T-helper 1 cell treated with Interleukin-12 subunit alpha and Interleukin-12 subunit beta and Interleukin-4 antibody, amounts not matched to agents 30 μg/mL and 1 μg/mL, for 36 hours (primary cell): ENCODE measurements at regions not wholly inside any gene's neighbourhood (a gene's known extent, or its start where the extent isn't known, plus 50 kb on each side); places are given as distances from the start of the nearest gene placed in this dataset.

Source experiments
- H3K27ac Mint-ChIP-seq: one replicate; pipeline ENCODE4 v1.8.0; 2021; ENCODE audit warnings: mild to moderate bottlenecking, mixed read lengths
- H3K27me3 Mint-ChIP-seq: one replicate; pipeline ENCODE4 v1.8.0; 2021; ENCODE audit warnings: low read depth, mixed read lengths
- H3K36me3 Mint-ChIP-seq: one replicate; pipeline ENCODE4 v1.8.0; 2021; ENCODE audit warnings: low read depth, mixed read lengths
- H3K4me1 Mint-ChIP-seq: one replicate; pipeline ENCODE4 v1.8.0; 2021; ENCODE audit warnings: low read depth, mixed read lengths
- H3K4me3 Mint-ChIP-seq: one replicate; pipeline ENCODE4 v1.8.0; 2021; ENCODE audit warnings: mild to moderate bottlenecking, moderate library complexity, mixed read lengths
- H3K9me3 Mint-ChIP-seq: one replicate; pipeline ENCODE4 v1.8.0; 2021; ENCODE audit warnings: mixed read lengths

- Mint-ChIP-seq H3K27me3 (no peaks in the 10 kb centered on the region), H3K4me1 (no peaks in the 10 kb centered on the region), H3K36me3 (no peaks in the 10 kb centered on the region), H3K4me3 (no peak overlapping the region), H3K9me3 (peaks cover 12% of the 10 kb centered on the region), H3K27ac (no peak overlapping the region)
Measured at GRCh38 chr12:126354633-126355032, 1289.4 kb downstream of the AACS start.

GRCh38 chr12:126355346-126355745 is 1290.1 kb downstream of the AACS start:
- H3K27ac Mint-ChIP-seq: no peak overlapping the region
- no peaks in the 10 kb centered on the region for H3K36me3 Mint-ChIP-seq
- H3K27me3 Mint-ChIP-seq: no peaks in the 10 kb centered on the region
- H3K9me3 Mint-ChIP-seq: peaks cover 12% of the 10 kb centered on the region
- H3K4me1 Mint-ChIP-seq: no peaks in the 10 kb centered on the region
- no peak overlapping the region for H3K4me3 Mint-ChIP-seq

GRCh38 chr12:126358806-126359205 is 1293.6 kb downstream of the AACS start:
- H3K4me3 Mint-ChIP-seq: no peak overlapping the region
- no peaks in the 10 kb centered on the region for H3K4me1 Mint-ChIP-seq
- no peaks in the 10 kb centered on the region for H3K36me3 Mint-ChIP-seq
- H3K27me3 Mint-ChIP-seq: no peaks in the 10 kb centered on the region
- H3K27ac Mint-ChIP-seq: no peak overlapping the region
- peaks cover 17% of the 10 kb centered on the region for H3K9me3 Mint-ChIP-seq

GRCh38 chr12:126359216-126359615 is 1294.0 kb downstream of the AACS start:
- Mint-ChIP-seq H3K9me3 (peaks cover 13% of the 10 kb centered on the region), H3K4me1 (no peaks in the 10 kb centered on the region), H3K4me3 (no peak overlapping the region), H3K27me3 (no peaks in the 10 kb centered on the region), H3K27ac (no peak overlapping the region), H3K36me3 (no peaks in the 10 kb centered on the region)

GRCh38 chr12:126361804-126362203 is 1296.6 kb downstream of the AACS start:
- no peak overlapping the region for H3K27ac Mint-ChIP-seq
- peaks cover 14% of the 10 kb centered on the region for H3K9me3 Mint-ChIP-seq
- no peaks in the 10 kb centered on the region for H3K4me1 Mint-ChIP-seq
- H3K36me3 Mint-ChIP-seq: no peaks in the 10 kb centered on the region
- H3K4me3 Mint-ChIP-seq: no peak overlapping the region
- H3K27me3 Mint-ChIP-seq: no peaks in the 10 kb centered on the region

GRCh38 chr12:126362493-126362892 is 1297.3 kb downstream of the AACS start:
- Mint-ChIP-seq H3K4me3 (no peak overlapping the region), H3K36me3 (no peaks in the 10 kb centered on the region), H3K9me3 (peaks cover 14% of the 10 kb centered on the region), H3K27me3 (no peaks in the 10 kb centered on the region), H3K4me1 (no peaks in the 10 kb centered on the region), H3K27ac (no peak overlapping the region)

- H3K4me3 Mint-ChIP-seq: no peak overlapping the region
- no peaks in the 10 kb centered on the region for H3K4me1 Mint-ChIP-seq
- peaks cover 14% of the 10 kb centered on the region for H3K9me3 Mint-ChIP-seq
- H3K27me3 Mint-ChIP-seq: no peaks in the 10 kb centered on the region
- H3K36me3 Mint-ChIP-seq: no peaks in the 10 kb centered on the region
- no peak overlapping the region for H3K27ac Mint-ChIP-seq
Measured at GRCh38 chr12:126362964-126363363, 1297.7 kb downstream of the AACS start.

GRCh38 chr12:126369487-126370463 is 1304.5 kb downstream of the AACS start:
- peaks cover 13% of the 10 kb centered on the region for H3K9me3 Mint-ChIP-seq
- H3K27ac Mint-ChIP-seq: no peak overlapping the region
- H3K4me3 Mint-ChIP-seq: no peak overlapping the region
- H3K36me3 Mint-ChIP-seq: no peaks in the 10 kb centered on the region
- H3K27me3 Mint-ChIP-seq: no peaks in the 10 kb centered on the region
- H3K4me1 Mint-ChIP-seq: no peaks in the 10 kb centered on the region

GRCh38 chr12:126383506-126383905 is 1318.3 kb downstream of the AACS start:
- no peak overlapping the region for H3K4me3 Mint-ChIP-seq
- peaks cover 12% of the 10 kb centered on the region for H3K9me3 Mint-ChIP-seq
- no peaks in the 10 kb centered on the region for H3K4me1 Mint-ChIP-seq
- no peak overlapping the region for H3K27ac Mint-ChIP-seq
- H3K27me3 Mint-ChIP-seq: no peaks in the 10 kb centered on the region
- H3K36me3 Mint-ChIP-seq: no peaks in the 10 kb centered on the region

GRCh38 chr12:126384026-126384564 is 1318.9 kb downstream of the AACS start:
- Mint-ChIP-seq H3K9me3 (peaks cover 12% of the 10 kb centered on the region), H3K4me1 (no peaks in the 10 kb centered on the region), H3K27me3 (no peaks in the 10 kb centered on the region), H3K27ac (no peak overlapping the region), H3K4me3 (no peak overlapping the region), H3K36me3 (no peaks in the 10 kb centered on the region)

GRCh38 chr12:126385785-126386184 is 1320.5 kb downstream of the AACS start:
- no peak overlapping the region for H3K27ac Mint-ChIP-seq
- no peak overlapping the region for H3K4me3 Mint-ChIP-seq
- peaks cover 7% of the 10 kb centered on the region for H3K9me3 Mint-ChIP-seq
- no peaks in the 10 kb centered on the region for H3K36me3 Mint-ChIP-seq
- H3K27me3 Mint-ChIP-seq: no peaks in the 10 kb centered on the region
- no peaks in the 10 kb centered on the region for H3K4me1 Mint-ChIP-seq

GRCh38 chr12:126389220-126389841 is 1324.1 kb downstream of the AACS start:
- Mint-ChIP-seq H3K27me3 (no peaks in the 10 kb centered on the region), H3K27ac (no peak overlapping the region), H3K4me1 (no peaks in the 10 kb centered on the region), H3K4me3 (no peak overlapping the region), H3K9me3 (peaks cover 7% of the 10 kb centered on the region), H3K36me3 (no peaks in the 10 kb centered on the region)

- no peaks in the 10 kb centered on the region for H3K27me3 Mint-ChIP-seq
- no peak overlapping the region for H3K27ac Mint-ChIP-seq
- peaks cover 10% of the 10 kb centered on the region for H3K9me3 Mint-ChIP-seq
- no peaks in the 10 kb centered on the region for H3K4me1 Mint-ChIP-seq
- no peak overlapping the region for H3K4me3 Mint-ChIP-seq
- no peaks in the 10 kb centered on the region for H3K36me3 Mint-ChIP-seq
Measured at GRCh38 chr12:126389961-126390360, 1324.7 kb downstream of the AACS start.

- H3K27me3 Mint-ChIP-seq: no peaks in the 10 kb centered on the region
- H3K36me3 Mint-ChIP-seq: no peaks in the 10 kb centered on the region
- H3K4me1 Mint-ChIP-seq: no peaks in the 10 kb centered on the region
- H3K27ac Mint-ChIP-seq: no peak overlapping the region
- H3K4me3 Mint-ChIP-seq: no peak overlapping the region
- H3K9me3 Mint-ChIP-seq: peaks cover 11% of the 10 kb centered on the region
Measured at GRCh38 chr12:126390969-126391566, 1325.8 kb downstream of the AACS start.
